ENCODE measurements at regions not wholly inside any gene's neighbourhood (a gene's known extent, or its start where the extent isn't known, plus 50 kb on each side); places are given as distances from the start of the nearest gene placed in this dataset.
A peak's percentile ranks its signal among the peaks of the same experiment; 100 is the strongest.

- H3K27ac Mint-ChIP-seq = no peak overlapping the region
- no peak for TF ChIP-seq CTCF (IDR thresholded peaks at IDR 0.05)
- no peaks in the 10 kb centered on the region for H3K27me3 Mint-ChIP-seq (ENCODE audit: insufficient read depth)
- no peak for DNase-seq
- no peak overlapping the region for H3K4me3 Mint-ChIP-seq
- H3K36me3 Mint-ChIP-seq (ENCODE audit: low read depth) = no peaks in the 10 kb centered on the region
- peaks cover 13% of the 10 kb centered on the region for H3K9me3 Mint-ChIP-seq
- H3K4me1 Mint-ChIP-seq (ENCODE audit: low read depth) = no peaks in the 10 kb centered on the region
These were observed 273.0 kb upstream of the SMC2 start for GRCh38 chr9:103821115-103821514.

GRCh38 chr9:103837940-103838339, 256.2 kb upstream of the SMC2 start:
- Mint-ChIP-seq H3K9me3 (peaks cover 11% of the 10 kb centered on the region), H3K4me1 (ENCODE audit: low read depth) (no peaks in the 10 kb centered on the region), H3K4me3 (no peak overlapping the region), H3K27ac (no peak overlapping the region), H3K36me3 (ENCODE audit: low read depth) (no peaks in the 10 kb centered on the region), H3K27me3 (ENCODE audit: insufficient read depth) (no peaks in the 10 kb centered on the region)
- TF ChIP-seq CTCF (IDR thresholded peaks at IDR 0.05) = no peak
- no peak for DNase-seq

- TF ChIP-seq CTCF (IDR thresholded peaks at IDR 0.05) = no peak
- no peak overlapping the region for H3K27ac Mint-ChIP-seq
- H3K4me3 Mint-ChIP-seq = no peak overlapping the region
- no peak for DNase-seq
- H3K4me1 Mint-ChIP-seq (ENCODE audit: low read depth) = no peaks in the 10 kb centered on the region
- no peaks in the 10 kb centered on the region for H3K27me3 Mint-ChIP-seq (ENCODE audit: insufficient read depth)
- H3K9me3 Mint-ChIP-seq = peaks cover 18% of the 10 kb centered on the region
- no peaks in the 10 kb centered on the region for H3K36me3 Mint-ChIP-seq (ENCODE audit: low read depth)
These were observed 254.9 kb upstream of the SMC2 start for GRCh38 chr9:103839197-103839596.

- no peak for TF ChIP-seq CTCF (IDR thresholded peaks at IDR 0.05)
- no peak overlapping the region for H3K4me3 Mint-ChIP-seq
- H3K9me3 Mint-ChIP-seq = peaks cover 2% of the 10 kb centered on the region; the same call in 1 of the 2 replicates
- no peaks in the 10 kb centered on the region; the same call in 1 of the 2 replicates for H3K36me3 Mint-ChIP-seq (ENCODE audit: low read depth)
- no peak for DNase-seq
- no peak overlapping the region for H3K27ac Mint-ChIP-seq
- no peaks in the 10 kb centered on the region; the same call in 1 of the 2 replicates for H3K27me3 Mint-ChIP-seq (ENCODE audit: insufficient read depth)
- no peaks in the 10 kb centered on the region for H3K4me1 Mint-ChIP-seq (ENCODE audit: low read depth)
These were observed 226.2 kb upstream of the SMC2 start for GRCh38 chr9:103867886-103868285.

GRCh38 chr9:103872811-103873210, 221.3 kb upstream of the SMC2 start:
- no peaks in the 10 kb centered on the region for H3K4me1 Mint-ChIP-seq (ENCODE audit: low read depth)
- H3K4me3 Mint-ChIP-seq = no peak overlapping the region
- H3K27ac Mint-ChIP-seq = no peak overlapping the region
- no peak for TF ChIP-seq CTCF (IDR thresholded peaks at IDR 0.05)
- H3K9me3 Mint-ChIP-seq = peaks cover 10% of the 10 kb centered on the region; the same call in 1 of the 2 replicates
- DNase-seq = no peak
- H3K36me3 Mint-ChIP-seq (ENCODE audit: low read depth) = no peaks in the 10 kb centered on the region; the same call in 1 of the 2 replicates
- H3K27me3 Mint-ChIP-seq (ENCODE audit: insufficient read depth) = no peaks in the 10 kb centered on the region; the same call in 1 of the 2 replicates

GRCh38 chr9:103881419-103881818, 212.7 kb upstream of the SMC2 start:
- no peak for DNase-seq
- Mint-ChIP-seq H3K9me3 (peaks cover 21% of the 10 kb centered on the region), H3K36me3 (ENCODE audit: low read depth) (no peaks in the 10 kb centered on the region), H3K27ac (no peak overlapping the region), H3K4me3 (no peak overlapping the region), H3K4me1 (ENCODE audit: low read depth) (no peaks in the 10 kb centered on the region), H3K27me3 (ENCODE audit: insufficient read depth) (no peaks in the 10 kb centered on the region)
- peak; percentile 35 for TF ChIP-seq CTCF (IDR thresholded peaks at IDR 0.05)
